SHP77 (cell line): ENCODE measurements at regions not wholly inside any gene's neighbourhood (a gene's known extent, or its start where the extent isn't known, plus 50 kb on each side); places are given as distances from the start of the nearest gene placed in this dataset.
A peak's percentile ranks its signal among the peaks of the same experiment; 100 is the strongest.
"Not testable (repeated sequence)": the region's sequence is repeated elsewhere in the genome, so short reads cannot be mapped to it uniquely, and the experiment has no call there.

Experiments used
- DNase-seq, 2 experiments: peaks; one replicate each; lab custom pipeline; 2025; lab: John Stamatoyannopoulos, UW

DNA sequence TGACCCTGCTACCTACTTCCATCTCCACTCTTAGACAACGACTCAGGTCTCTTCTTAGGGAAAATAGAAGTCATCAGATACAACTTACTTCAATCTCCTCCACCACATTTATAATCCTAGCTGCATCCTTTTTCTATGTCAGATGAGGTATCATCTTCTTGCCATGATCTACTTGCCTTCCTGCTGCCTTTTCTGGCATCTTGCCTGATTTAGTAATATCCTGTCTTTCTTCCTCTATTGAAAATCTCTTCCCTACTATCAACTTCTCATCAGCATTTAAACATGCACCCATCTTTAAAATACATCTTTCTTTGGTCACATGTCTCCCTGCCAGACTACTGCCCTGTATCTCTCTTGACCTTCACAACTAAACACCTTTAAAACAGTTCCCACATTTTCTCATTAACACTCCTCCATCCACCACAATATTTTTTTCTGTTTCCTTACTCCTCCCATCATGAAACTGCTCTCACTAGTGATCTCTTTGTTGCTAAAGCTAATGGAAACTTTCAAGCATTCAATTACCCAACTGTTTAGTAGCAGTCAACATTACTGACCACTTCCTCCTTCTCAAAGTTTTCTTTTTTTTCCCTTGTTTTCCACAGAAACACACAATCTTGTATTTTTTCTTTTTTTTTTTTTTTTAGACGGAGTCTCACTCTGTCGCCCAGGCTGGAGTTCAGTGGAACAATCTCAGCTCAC is 100.8 kb upstream of the CXorf66 start:
- DNase-seq, result no peak

DNA sequence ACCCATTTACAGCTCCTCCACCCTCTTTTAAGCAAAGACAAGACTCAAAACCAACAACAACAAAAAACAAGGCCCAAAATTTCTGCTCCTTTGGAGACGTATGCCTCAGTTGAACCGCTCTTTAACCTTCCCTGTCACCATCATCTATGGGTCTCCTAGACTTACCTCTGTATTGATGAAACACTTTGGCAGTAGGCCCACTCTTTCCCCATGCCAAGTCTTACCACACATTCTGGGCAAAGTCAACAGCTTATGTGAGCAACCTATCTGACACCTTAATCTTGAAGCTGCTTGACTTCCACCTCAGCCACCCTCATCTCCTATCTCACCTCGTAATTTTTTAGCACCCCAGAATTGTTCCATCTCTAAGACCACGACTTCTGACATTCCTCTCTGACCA is 99.7 kb upstream of the CXorf66 start:
- DNase-seq, result no peak

DNA sequence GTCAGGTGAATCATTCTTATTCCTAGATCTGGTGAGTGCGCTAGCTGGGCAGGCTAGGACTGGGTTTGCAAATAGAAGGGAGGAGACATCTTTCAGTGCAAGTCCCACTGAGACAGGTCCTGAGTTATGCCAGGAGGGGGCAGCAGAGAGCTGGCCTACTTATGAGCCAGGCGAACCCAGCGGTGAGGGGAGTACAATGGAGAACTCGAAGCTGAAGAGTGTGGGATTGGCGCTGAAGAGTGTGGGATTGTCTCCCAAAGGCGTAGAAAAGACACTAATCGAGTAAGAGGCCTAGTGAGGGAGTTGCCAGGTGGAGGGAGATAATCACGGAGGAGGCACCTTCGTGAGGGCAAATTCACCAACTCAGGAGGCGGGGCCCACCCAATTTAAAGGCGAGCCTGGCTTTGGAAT is 91.7 kb upstream of the CXorf66 start:
- peak; percentile 8 to 29 for DNase-seq

DNA sequence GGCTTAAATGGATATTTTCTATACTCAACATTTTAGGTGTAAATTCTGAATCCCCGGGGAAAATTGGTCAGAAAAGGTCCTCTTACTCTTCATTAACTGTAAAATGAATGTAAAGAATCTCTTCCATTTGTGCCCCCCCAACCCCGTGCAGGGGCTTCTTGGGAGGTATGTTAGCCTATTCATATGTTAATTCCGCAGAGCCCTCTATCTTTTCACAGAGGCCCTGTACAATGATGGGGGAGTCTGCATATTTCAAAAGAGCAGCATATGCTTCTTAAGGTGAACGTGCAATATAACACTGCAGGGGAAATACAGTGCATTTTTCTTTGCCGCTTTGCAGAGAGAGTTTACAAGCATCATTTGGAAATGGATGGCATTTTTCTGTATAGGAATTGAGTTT is 88.5 kb upstream of the CXorf66 start:
- no peak for DNase-seq

DNA sequence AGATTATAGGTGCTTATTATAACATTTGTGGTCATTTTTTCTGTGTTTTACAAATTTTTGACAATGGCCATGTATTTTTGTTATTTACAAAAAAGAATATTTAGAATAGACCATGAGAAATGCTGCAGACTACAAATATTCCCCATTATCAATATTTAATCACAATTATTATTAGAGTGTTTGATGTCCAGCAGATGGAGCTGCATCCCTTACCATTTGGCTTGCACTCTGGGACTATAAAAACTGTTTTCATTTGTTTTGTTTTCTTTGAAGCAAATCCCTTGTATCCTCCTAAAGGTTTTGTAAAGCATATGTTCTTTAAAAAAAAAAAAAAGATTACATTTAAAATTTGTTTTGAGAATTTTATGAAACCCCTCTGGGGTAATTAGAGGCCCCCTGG is 85.6 kb upstream of the CXorf66 start:
- DNase-seq, result no peak

DNA sequence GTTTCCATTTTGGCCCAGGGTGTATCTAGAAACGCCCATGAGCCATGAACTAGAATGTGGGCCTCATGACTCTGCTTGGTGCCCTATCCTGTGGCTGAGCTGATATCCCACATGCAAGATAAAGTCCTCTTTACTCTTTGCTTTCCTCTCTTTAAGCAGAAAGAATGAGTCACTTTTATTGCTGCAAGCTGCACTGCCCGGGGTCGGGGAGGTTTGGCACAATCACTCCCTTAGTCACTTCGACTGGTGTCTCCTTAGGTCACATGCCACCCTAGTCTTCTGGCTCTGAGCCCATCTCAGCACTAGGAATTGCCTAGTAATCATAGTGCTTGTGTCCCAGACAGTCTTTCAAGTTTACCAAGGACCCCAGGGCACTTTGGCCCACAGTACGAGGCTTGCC is 75.1 kb upstream of the CXorf66 start:
- no peak for DNase-seq

DNA sequence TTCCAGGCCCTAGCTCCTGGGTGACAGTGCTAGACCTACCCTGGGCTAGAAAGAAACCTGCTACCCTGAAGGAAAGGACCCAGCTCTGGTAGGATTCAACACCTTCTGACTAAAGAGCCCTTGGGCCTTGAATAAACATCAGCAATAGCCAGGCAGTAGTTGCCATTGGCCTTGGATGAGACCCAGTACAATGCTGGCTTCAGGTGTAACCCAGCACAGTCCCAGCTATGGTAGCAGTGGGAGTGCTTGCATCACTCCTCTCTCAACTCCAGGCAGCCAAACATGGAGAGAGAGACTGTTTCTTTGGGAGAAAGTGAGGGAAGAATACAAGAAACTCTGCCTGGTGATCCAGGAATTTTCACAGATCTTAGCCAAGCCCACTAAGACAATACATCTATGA is 73.5 kb upstream of the CXorf66 start:
- no peak for DNase-seq

DNA sequence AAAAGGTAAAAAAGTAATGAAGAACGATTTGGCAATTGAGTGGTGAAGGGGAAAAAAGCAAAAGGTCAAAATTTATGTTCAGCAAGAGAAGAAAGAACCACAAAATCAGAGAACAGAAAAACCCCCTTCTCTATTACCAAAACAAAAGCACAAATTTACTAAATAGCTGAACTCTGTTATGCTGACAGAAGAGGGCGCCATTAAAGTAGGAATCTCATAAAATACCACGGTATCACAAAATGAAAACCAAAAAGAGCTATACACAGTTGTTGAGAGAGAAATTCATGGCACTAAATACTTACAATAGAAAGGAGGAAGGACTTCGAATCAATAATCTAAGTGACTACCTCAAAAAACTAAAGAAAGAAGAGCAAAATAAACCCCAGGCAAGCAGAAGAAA is 69.6 kb upstream of the CXorf66 start:
- no peak for DNase-seq

DNA sequence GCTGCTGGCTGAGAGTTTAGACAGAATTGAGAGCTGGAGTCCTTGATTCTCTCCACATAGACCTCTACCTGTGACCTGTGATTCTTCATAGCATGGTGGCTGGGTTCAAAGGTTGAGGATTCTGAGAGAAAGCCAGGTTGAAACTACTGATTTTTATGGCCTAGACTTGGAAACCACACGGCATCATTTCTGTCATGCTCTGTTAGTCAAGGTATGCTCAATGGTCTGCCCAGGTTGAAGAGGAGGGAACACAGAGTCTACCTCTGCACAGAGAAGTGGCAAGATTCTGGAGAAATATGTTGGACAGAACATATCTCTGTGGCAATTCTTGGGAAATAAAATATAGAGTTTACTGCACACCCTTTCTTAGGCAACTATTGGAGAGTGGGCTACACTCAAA is 57.2 kb upstream of the CXorf66 start:
- no peak for DNase-seq

DNA sequence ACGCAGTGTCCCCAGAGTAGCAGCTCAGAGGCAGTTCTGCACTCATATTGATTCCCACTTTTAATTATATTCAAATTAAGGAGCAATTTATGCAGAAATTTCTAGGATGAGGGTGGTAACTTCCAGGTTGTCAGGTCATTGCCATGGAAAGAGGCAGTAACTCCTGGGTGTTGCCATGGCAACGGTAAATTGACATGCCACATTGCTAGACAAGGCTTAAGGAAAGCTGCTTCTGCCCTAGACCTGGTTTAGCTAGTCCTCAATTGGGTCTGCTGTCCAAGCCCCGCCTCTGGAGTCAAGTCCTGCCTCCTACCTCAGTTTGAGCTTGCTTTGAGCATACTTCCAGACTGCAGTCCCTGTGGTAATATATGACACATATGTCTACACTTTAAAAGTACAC is 53.8 kb upstream of the CXorf66 start:
- DNase-seq, result not testable (repeated sequence)
